NCI-H446 (cell line): ENCODE measurements at regions not wholly inside any gene's neighbourhood (a gene's known extent, or its start where the extent isn't known, plus 50 kb on each side); places are given as distances from the start of the nearest gene placed in this dataset.

Source experiments
- DNase-seq, 2 experiments: peaks; one replicate each; lab custom pipeline; 2025; lab: John Stamatoyannopoulos, UW

- DNase-seq, result no peak
Measured at GRCh38 chr19:56947206-56947605, 106.7 kb upstream of the PEG3 start.

- no peak for DNase-seq
Measured at GRCh38 chr19:56949626-56950025, 109.1 kb upstream of the PEG3 start.

DNA sequence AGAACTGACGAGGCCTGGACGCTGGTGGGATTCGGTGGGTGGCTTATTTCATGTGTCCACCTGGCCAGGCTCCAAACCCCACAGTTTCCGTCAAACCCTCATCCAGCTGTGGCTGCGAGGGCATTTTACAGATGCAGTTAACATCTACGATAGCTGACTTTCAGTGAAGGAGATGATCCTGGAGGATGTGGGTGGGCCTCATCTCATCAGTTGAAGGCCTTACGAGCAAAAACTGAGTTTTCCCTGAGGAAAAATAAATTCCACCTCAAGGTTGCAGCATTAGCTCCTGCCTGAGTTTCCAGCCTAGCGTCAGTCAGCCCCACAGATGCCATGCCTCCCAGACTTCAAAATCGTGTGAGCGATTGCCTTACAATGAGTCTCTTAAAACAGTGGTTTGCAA, 111.1 kb upstream of the PEG3 start:
- DNase-seq, result no peak

DNA sequence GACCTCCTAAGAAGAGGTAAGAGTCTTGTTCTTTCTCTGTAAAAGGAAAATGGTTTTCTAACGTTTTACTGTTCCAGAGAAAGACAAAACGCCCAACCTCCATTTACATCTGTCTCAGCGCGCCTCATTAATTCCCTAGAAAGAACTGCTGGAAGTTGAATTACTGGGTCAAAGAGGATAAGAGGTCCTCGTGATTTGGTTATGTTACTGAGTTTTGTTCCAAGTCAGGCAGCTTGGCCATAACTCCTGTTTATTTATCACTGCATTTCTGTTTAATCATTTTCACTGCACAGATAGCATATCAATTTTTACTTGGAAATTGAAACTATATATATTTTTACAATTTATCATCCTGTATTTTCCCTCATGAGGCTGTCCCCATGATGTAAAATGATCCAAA, 112.9 kb upstream of the PEG3 start:
- DNase-seq, result no peak

DNA sequence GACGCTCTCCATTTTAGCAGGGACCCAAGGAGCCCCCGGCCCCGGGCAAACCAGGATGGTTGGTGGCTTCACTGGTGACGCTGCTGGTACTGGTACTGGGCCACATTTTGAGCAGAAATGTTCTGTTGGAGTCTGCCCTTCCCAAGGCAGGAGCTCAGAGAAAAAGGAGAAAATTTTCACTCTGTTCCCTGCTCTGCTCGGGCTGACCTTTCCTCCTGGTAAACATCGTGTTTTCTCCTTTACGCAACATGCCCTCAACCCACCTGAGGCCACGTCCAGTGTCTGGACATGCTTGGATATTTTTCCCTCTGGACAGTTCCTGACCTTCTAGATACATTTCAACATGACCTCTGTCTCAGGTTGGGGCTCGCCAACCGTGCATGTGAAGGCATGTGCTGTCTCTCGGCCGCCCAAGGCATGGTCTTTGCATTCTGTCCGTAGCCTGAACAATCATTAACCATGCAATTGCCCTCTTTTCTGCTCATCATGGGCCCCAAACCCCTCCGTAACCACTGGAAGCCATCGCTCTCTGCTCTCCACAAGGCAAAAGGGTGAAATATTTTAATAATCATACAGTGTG, 115.2 kb upstream of the PEG3 start:
- DNase-seq, result no peak

DNA sequence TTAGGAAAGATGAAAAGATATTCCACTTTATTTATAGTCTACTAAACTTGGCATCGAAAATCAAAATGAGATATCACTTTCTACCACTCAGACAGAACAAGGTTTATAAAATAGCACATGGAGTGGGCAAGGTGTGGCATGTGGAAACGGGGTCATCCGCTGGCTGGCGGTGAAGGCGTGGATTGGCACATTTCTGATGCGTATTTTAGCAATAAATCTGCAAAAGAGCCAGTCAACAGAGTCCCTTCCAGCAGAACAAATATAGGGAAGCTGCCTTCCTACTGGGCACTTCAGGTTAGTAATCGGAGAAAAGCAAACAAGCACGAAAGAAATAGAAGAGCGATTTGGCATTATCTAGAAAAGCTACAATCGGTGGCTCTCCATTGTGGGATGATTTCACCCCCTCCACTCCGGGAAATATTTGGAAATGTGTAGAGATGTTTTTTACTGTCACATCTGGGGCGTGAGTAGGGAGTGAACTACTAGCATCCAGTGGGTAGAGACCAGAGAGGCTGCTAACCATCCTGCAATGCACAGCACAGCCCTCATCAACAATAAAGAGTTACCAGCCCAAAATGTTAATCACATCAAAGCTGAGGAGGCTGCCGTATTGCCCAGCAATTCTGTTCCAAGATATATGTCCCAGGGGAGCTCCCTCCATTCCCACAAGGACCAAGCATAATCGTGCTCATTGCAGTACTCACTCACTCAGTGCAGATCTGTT, 116.1 kb upstream of the PEG3 start:
- no peak for DNase-seq

DNA sequence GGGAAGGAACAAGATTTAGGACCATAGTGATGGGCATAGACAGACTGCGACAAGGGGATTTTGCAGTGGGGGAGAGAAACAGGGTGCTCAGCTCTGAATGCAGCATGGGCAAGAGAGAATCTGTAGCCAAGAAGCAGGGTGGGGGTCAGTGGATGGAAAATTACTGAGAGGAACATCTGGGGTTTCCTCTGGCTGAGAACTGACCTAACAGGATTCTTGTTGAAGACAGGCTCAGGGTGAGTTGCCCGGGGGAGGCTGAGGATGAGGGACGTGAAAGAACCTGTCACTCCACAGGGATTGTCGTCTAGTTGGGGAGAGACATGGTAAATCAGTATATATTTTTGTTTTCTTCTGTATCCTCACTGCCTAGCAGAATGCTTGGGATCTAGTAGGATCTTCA, 118.7 kb upstream of the PEG3 start:
- DNase-seq, result no peak

DNA sequence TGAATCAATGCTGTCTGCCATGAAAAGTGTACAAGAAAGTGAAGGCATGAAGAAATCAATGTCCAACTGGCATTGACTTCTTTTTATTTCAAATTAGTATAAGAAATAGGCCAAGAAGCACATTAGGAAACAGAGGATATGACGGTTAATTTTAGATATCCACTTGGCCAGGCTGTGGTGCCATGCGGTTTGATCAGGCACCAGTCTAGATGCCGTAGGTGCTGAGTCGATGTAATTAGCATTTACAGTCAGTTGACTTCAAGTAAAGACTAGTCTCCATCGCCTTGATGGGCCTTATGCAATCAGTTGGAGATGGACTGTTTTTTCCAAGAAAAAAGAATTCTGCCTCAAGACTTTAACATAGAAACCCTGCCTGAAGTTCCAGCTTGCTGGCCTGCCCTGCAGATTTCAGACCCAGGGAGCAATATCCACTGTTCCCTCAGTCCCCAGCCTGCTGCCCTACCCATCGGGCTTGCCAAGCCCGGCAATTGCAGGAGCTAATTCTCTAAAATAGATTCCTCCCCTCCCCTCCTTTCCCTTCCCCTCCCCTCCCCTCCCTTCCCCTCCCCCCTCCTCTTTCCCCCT, 120.5 kb upstream of the PEG3 start:
- DNase-seq, result no peak

- DNase-seq, result no peak
Measured at GRCh38 chr19:56964410-56964920, 123.9 kb upstream of the PEG3 start.

GRCh38 chr19:56966225-56966696, 125.7 kb upstream of the PEG3 start:
- DNase-seq, result no peak

GRCh38 chr19:56966697-56967299, 126.3 kb upstream of the PEG3 start:
- no peak for DNase-seq

GRCh38 chr19:56969156-56969555, 128.6 kb upstream of the PEG3 start:
- no peak for DNase-seq

DNA sequence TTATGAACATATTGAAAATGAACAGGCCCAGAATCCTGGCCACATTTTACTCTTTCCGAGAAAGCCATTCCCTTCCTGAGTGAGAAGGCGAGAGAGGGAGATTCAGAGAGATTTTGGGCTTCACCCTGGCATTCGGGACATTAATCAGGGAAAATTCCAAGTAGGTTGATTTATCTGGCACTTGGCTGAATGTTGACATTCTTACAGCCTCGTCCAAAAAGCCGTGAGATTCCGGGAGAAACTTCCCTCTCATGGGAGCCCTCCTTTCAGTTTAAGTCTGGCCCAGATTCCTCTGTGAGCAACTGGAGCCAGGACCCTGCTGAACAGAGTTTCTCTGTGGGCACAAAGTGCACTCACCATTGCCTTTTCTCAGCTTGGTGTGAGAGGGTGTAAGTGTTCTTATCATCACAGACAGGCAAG, 129.2 kb upstream of the PEG3 start:
- DNase-seq, result no peak

DNA sequence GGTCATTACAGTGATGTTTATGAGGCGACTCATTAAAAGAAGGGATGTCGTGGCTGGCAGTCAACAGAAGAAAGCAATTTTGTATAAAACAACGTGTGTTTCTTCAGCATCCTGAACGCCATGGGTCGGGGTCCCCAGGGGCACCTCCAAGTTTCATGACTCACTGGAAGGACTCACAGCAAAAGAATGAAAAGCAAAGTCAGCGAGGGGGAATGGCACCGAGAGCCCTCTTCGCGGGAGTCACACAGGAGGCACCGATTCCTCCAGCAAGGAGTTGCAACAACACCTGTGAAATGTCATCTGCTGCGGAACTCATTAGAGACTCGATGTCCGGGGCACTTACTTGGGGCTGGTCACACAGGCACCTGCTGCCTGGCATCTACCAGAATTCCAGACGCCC, 130.7 kb upstream of the PEG3 start:
- DNase-seq, result no peak

DNA sequence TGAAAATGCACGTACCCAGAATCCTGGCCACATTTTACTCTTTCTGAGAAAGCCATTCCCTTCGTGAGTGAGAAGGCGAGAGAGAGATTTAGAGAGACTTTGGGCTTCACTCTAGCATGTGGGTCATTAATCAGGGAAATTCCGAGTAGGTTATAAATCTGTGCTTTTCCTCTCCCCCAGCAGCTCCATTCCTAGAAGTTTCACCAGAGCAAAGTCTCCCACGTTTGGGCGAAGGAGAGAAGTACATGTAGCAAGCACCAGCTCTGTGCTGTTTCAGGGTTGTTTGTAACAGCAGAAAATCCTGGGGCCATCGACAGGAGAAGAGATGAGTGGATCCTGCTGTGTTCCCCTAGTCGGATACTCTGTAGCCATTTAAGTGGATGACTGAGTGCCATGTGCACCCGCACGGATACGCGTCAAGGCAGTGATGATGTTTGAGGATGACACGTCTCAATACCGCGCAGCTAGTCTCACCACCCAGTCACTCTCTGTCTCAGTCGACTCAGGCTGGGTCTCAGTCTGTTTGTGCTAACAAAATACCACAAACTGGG, 131.8 kb upstream of the PEG3 start:
- no peak for DNase-seq

GRCh38 chr19:56973713-56974555, 133.4 kb upstream of the PEG3 start:
- no peak for DNase-seq

- no peak for DNase-seq
Measured at GRCh38 chr19:56974556-56975207, 134.2 kb upstream of the PEG3 start.

DNA sequence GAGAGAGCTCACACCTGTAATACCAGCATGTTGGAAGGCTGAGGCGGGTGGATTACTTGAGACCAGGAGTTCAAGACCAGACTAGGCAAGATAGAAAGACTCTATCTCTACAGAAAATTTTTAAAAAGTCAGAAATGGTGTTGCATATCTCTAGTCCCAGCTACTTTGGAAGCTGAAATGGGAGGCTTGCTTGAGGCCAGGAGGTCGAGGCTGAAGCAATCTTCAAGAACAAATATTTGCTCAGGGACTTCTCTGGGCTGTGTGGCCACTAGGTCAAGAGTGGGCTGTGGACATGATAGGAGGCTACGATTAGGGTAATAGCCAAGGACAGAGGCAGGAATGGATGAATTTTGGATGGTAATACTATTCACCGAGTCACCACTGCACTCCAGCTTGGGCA, 135.8 kb upstream of the PEG3 start:
- DNase-seq, result no peak

DNA sequence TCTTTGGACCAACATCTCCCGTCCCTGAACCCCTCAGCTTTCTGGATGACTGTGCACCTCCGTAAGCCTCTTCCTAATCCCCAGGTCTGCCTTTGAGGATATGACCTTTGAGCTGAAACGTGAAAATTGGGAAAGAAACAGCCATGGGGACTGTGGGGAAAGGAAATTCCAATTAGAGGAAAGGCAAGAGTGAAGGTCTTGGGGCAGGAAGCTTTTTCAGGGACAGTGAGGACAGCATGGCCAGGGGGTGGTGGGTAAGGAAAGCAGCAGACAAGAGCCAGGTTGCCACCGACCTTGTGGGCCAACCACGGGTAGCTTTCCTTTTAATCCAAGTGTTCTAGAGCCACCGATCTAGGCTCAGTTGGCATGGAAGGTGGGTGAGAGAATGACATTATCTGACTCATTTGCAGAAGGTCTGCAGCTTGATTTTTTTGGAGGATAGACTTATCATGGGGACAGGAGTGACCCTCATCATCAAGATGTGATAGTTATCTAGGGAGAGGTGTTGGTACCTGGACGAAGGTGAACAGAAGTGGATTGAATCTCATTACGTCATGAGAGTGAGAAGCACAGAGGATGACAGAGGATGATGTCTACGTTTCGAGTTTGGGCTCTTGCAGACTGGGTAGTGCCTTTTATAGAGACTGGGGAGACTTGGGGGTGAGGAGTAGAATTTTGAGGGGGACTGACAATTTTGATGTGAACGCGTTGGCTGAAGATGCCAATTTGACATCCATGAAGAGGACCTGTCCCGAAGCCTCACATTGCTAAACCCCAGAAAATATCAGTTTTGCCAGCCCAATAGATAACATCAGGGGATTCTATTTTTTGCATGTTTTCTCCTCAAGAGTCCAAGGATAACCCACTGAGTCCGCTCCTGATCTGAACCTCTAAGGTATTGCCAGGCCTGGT, 136.7 kb upstream of the PEG3 start:
- DNase-seq, result no peak

DNA sequence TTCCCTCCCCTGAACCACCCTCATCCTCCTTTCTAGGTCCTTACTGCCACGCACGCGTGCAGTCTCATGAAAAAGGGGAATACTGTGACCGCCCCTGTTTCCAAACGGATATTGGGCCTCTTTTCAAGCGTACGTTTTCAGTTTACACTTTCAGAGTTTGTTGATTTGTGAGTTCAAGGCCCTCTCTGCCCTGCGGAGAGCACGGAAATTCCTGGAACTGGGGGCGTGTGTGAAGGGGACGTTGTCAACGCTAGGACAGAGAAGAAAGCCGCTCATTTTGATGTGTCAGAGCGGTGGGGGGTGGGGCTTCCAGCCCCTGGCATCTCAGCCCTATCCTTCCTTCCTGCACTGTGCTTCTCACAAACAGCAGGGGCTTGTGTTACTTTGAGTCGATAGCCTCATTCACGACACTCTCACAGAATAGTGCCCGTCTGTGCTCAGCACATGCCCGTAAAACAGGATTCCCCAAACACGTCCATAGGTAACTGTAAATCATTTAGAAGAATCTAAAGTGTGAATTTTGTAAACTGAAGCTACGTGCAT, 137.6 kb upstream of the PEG3 start:
- DNase-seq, result no peak
